IPS-18a (cell line): ENCODE measurements at regions not wholly inside any gene's neighbourhood (a gene's known extent, or its start where the extent isn't known, plus 50 kb on each side); places are given as distances from the start of the nearest gene placed in this dataset.

ENCODE experiments used
- H3K27ac ChIP-seq: one replicate; pipeline ENCODE4 v1.5.1; 2013; ENCODE audit warnings: low read length
- H3K27me3 ChIP-seq: one replicate; pipeline ENCODE4 v1.6.1; 2013; ENCODE audit warnings: mild to moderate bottlenecking, low read length; ENCODE audit not compliant: control insufficient read depth, insufficient read depth
- H3K36me3 ChIP-seq: one replicate; pipeline ENCODE4 v1.6.1; 2013; ENCODE audit warnings: low read depth, low read length; ENCODE audit not compliant: control insufficient read depth
- H3K4me1 ChIP-seq: one replicate; pipeline ENCODE4 v1.6.1; 2013; ENCODE audit warnings: low read depth, low read length; ENCODE audit not compliant: control insufficient read depth
- H3K4me3 ChIP-seq: one replicate; pipeline ENCODE4 v1.5.1; 2013; ENCODE audit warnings: low read length
- H3K9ac ChIP-seq: one replicate; pipeline ENCODE4 v1.6.1; 2013; ENCODE audit warnings: mild to moderate bottlenecking, low read length, moderate library complexity
- H3K9me3 ChIP-seq: one replicate; pipeline ENCODE4 v1.6.1; 2013; ENCODE audit warnings: low read depth, low read length; ENCODE audit not compliant: control insufficient read depth

DNA sequence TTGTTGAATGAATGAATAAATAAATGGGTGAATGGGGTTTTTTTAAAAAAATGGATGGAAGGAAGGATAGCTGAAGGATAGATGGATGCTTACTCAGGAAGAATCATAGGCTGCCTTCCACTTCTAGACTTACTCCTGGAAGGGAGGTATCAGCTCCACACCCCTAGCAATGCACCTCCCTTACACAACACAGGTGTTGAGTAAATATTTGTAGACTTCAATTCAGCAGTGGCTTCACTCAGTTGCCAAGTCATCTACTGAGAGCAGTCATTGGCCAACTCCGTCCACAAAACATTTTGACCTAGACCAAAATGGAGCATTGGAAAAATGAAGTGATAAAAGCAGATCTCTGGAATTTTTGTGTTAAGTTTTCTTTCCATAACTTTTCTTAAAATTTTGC, 65.5 kb upstream of the ST8SIA2 start:
- Histone ChIP-seq H3K4me3 (no peak overlapping the region), H3K9me3 (no peaks in the 10 kb centered on the region)

GRCh38 chr15:92332125-92332899, 61.4 kb upstream of the ST8SIA2 start:
- Histone ChIP-seq H3K9ac (no peak overlapping the region), H3K4me1 (no peaks in the 10 kb centered on the region), H3K4me3 (no peak overlapping the region), H3K36me3 (no peaks in the 10 kb centered on the region), H3K27ac (no peak overlapping the region), H3K9me3 (no peaks in the 10 kb centered on the region), H3K27me3 (no peaks in the 10 kb centered on the region)

More for the DNA sequence above, 65.5 kb upstream of the ST8SIA2 start:
- Histone ChIP-seq H3K27ac (no peak overlapping the region), H3K4me1 (no peaks in the 10 kb centered on the region), H3K36me3 (no peaks in the 10 kb centered on the region), H3K9ac (no peak overlapping the region), H3K27me3 (no peaks in the 10 kb centered on the region)

DNA sequence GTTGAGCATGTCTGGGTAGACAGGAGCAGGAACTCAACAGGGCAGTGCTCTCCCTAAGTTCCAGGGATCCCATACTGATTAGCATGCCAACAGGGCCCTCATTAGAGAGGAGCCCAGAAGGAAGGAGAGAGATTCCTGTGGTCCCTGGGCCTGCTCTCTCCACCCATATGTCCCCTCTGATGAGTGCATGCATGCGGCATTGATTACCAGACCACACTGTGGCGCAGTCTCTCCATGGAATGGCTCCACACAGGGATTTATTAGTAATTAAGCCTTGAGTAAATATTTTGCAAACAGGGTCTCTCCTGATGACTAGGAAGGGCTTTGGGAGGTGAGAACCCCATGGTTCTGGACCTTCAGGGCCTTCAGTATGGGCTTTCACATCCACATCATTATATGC, 60.0 kb upstream of the ST8SIA2 start:
- no peaks in the 10 kb centered on the region for H3K4me1 ChIP-seq
- H3K27ac ChIP-seq = no peak overlapping the region
- H3K9me3 ChIP-seq = no peaks in the 10 kb centered on the region
- no peak overlapping the region for H3K9ac ChIP-seq
- no peaks in the 10 kb centered on the region for H3K36me3 ChIP-seq
- no peaks in the 10 kb centered on the region for H3K27me3 ChIP-seq
- no peak overlapping the region for H3K4me3 ChIP-seq

DNA sequence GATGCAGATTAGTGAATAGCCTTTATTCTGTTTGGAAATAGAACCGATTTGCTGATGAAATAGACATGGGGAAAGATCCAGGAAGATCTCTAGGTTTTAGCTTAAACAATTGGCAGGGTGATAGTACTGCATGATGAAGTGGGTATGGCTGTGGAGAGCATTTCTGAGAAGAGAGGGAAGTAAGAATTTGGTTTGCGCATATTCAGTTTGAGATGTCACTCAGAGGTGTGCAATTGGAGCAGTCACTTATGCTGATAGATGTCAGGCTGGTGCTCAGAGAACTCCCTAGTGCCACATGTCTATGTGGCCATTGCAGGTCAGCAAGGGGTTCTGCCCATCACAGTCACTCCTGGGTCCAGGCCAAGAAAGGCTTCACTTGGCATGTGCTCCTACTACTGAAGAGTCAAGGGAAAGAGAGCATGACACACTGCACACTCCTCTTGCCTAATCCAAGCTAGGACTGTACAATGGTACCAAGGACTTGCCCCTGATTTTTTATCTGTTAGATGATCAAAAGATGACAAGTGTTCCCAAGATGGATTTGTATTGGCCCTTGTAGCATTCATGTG, 57.2 kb upstream of the ST8SIA2 start:
- no peaks in the 10 kb centered on the region for H3K9me3 ChIP-seq
- no peaks in the 10 kb centered on the region for H3K36me3 ChIP-seq
- H3K4me1 ChIP-seq = no peaks in the 10 kb centered on the region
- H3K9ac ChIP-seq = no peak overlapping the region
- H3K4me3 ChIP-seq = no peak overlapping the region
- H3K27me3 ChIP-seq = no peaks in the 10 kb centered on the region
- no peak overlapping the region for H3K27ac ChIP-seq

GRCh38 chr15:92339361-92339760, 54.3 kb upstream of the ST8SIA2 start:
- Histone ChIP-seq H3K36me3 (no peaks in the 10 kb centered on the region), H3K4me1 (peaks cover 15% of the 10 kb centered on the region), H3K9ac (no peak overlapping the region), H3K4me3 (no peak overlapping the region), H3K9me3 (no peaks in the 10 kb centered on the region), H3K27me3 (peaks cover 5% of the 10 kb centered on the region), H3K27ac (no peak overlapping the region)
